ENCODE measurements at regions not wholly inside any gene's neighbourhood (a gene's known extent, or its start where the extent isn't known, plus 50 kb on each side); places are given as distances from the start of the nearest gene placed in this dataset.

GRCh38 chr5:105730982-105731381 lies 1939.8 kb downstream of the EFNA5 start:
- H3K4me3 ChIP-seq (ENCODE audit: low read length), result no peak overlapping the region
- DNase-seq (ENCODE audit: low read depth), result no peak
- TF ChIP-seq CTCF (conservative IDR thresholded peaks at IDR 0.05; ENCODE audit: low read depth, low read length), result no peak

GRCh38 chr5:105726093-105726492 lies 1944.6 kb downstream of the EFNA5 start:
- DNase-seq (ENCODE audit: low read depth), result no peak
- no peak overlapping the region for H3K4me3 ChIP-seq (ENCODE audit: low read length)
- TF ChIP-seq CTCF (conservative IDR thresholded peaks at IDR 0.05; ENCODE audit: low read depth, low read length), result no peak

GRCh38 chr5:105708442-105708841 lies 1962.3 kb downstream of the EFNA5 start:
- H3K4me3 ChIP-seq (ENCODE audit: low read length), result no peak overlapping the region
- no peak for TF ChIP-seq CTCF (conservative IDR thresholded peaks at IDR 0.05; ENCODE audit: low read depth, low read length)
- no peak for DNase-seq (ENCODE audit: low read depth)

- no peak for DNase-seq (ENCODE audit: low read depth)
- no peak overlapping the region for H3K4me3 ChIP-seq (ENCODE audit: low read length)
- no peak for TF ChIP-seq CTCF (conservative IDR thresholded peaks at IDR 0.05; ENCODE audit: low read depth, low read length)
These were observed 1968.4 kb downstream of the EFNA5 start for GRCh38 chr5:105702323-105702722.

GRCh38 chr5:105696440-105696839 lies 1974.3 kb downstream of the EFNA5 start:
- no peak for TF ChIP-seq CTCF (conservative IDR thresholded peaks at IDR 0.05; ENCODE audit: low read depth, low read length)
- H3K4me3 ChIP-seq (ENCODE audit: low read length), result no peak overlapping the region
- DNase-seq (ENCODE audit: low read depth), result no peak

- no peak overlapping the region for H3K4me3 ChIP-seq (ENCODE audit: low read length)
- no peak for TF ChIP-seq CTCF (conservative IDR thresholded peaks at IDR 0.05; ENCODE audit: low read depth, low read length)
- no peak for DNase-seq (ENCODE audit: low read depth)
These were observed 1974.8 kb downstream of the EFNA5 start for GRCh38 chr5:105695941-105696340.

GRCh38 chr5:105689596-105689995 lies 1981.1 kb downstream of the EFNA5 start:
- no peak overlapping the region for H3K4me3 ChIP-seq (ENCODE audit: low read length)
- DNase-seq (ENCODE audit: low read depth), result no peak
- TF ChIP-seq CTCF (conservative IDR thresholded peaks at IDR 0.05; ENCODE audit: low read depth, low read length), result no peak
